GM12878 (cell line): ENCODE measurements at regions not wholly inside any gene's neighbourhood (a gene's known extent, or its start where the extent isn't known, plus 50 kb on each side); places are given as distances from the start of the nearest gene placed in this dataset.

Source experiments
- ATAC-seq: fragments of 200-7000 bp; cut with Tn5 transposase; 3 replicates; pipeline ENCODE4 v1.9.1; 2020; ENCODE audit warnings: mild to moderate bottlenecking, moderate library complexity
- BruUV-seq: library from RNA; stranded (reverse); fragments of 400-500 nt; replicated peaks from 2 replicates; lab custom pipeline; 2021; lab: Mats Ljungman, UMichigan
- CTCF ChIA-PET: fragments of 300-600 bp; sonication (Branson Sonifier 250); formaldehyde crosslinking; extraction: SDS; loops from one replicate; lab custom pipeline; 2021; ENCODE audit warnings: inconsistent platforms; lab: Yijun Ruan, JAX
- POLR2A ChIA-PET: fragments of 350-600 bp; formaldehyde crosslinking; extraction: SDS; loops from one replicate; lab custom pipeline; 2021; ENCODE audit warnings: inconsistent platforms; lab: Charles Lee
- RAD21 ChIA-PET: fragments of 300-600 bp; sonication (Branson Sonifier 250); formaldehyde crosslinking; loops from one replicate; lab custom pipeline; 2023; ENCODE audit warnings: antibody characterized with exemption; ENCODE audit not compliant: unreplicated experiment; lab: Charles Lee
- SMC1A ChIA-PET: fragments of 300-600 bp; sonication (Branson Sonifier 250); formaldehyde crosslinking; loops from one replicate; lab custom pipeline; 2023; ENCODE audit not compliant: unreplicated experiment, uncharacterized antibody; lab: Charles Lee
- DNase-seq: peaks from one replicate; pipeline ENCODE4 v3.0.0-alpha.2; 2011; ENCODE audit warnings: low read depth, low spot score
- FAIRE-seq: peaks from 3 replicates; lab custom pipeline; 2011; peaks lifted over from hg19 to GRCh38; lab: Jason Lieb, UNC
- H2AFZ ChIP-seq: 2 replicates; pipeline ENCODE4 v1.6.0; 2011; ENCODE audit warnings: low read depth, low read length, control low read depth; ENCODE audit not compliant: control insufficient read depth
- H3K27ac ChIP-seq: 2 replicates; pipeline ENCODE4 v1.5.1; 2011; ENCODE audit warnings: control low read depth; ENCODE audit not compliant: control insufficient read depth, insufficient read depth
- H3K27me3 ChIP-seq, 2 experiments: replicated peaks in 1 of 2; 2 replicates each; pipeline versions ENCODE4 v1.6.0 to v1.6.1; 2011; ENCODE audit warnings: low read length in 1 of 2; ENCODE audit not compliant: control insufficient read depth in 2 of 2, insufficient read depth in 2 of 2
- H3K36me3 ChIP-seq, 2 experiments: 2 replicates each; pipeline ENCODE4 v1.5.1; 2011; ENCODE audit warnings: low read length in 1 of 2; ENCODE audit not compliant: control insufficient read depth in 2 of 2, insufficient read depth in 2 of 2
- H3K4me1 ChIP-seq: 2 replicates; pipeline ENCODE4 v1.6.1; 2011; ENCODE audit warnings: mild to moderate bottlenecking, low read length, moderate library complexity, mixed read lengths; ENCODE audit not compliant: control insufficient read depth, insufficient read depth
- H3K4me2 ChIP-seq: 2 replicates; pipeline ENCODE4 v1.6.0; 2011; ENCODE audit warnings: control low read depth; ENCODE audit not compliant: control insufficient read depth, insufficient read depth
- H3K4me3 ChIP-seq: fragments of 200-600 bp; sonication (generic); 2 replicates; pipeline ENCODE4 v1.5.1; 2016
- H3K79me2 ChIP-seq: 2 replicates; pipeline ENCODE4 v1.6.0; 2011; ENCODE audit warnings: low read length; ENCODE audit not compliant: control insufficient read depth, insufficient read depth
- H3K9ac ChIP-seq: 2 replicates; pipeline ENCODE4 v1.8.0; 2011; ENCODE audit warnings: low read length, control low read depth, mixed read lengths; ENCODE audit not compliant: control insufficient read depth, insufficient read depth
- H3K9me3 ChIP-seq: replicated peaks from 3 replicates; pipeline ENCODE4 v1.5.1; 2011; ENCODE audit warnings: mild to moderate bottlenecking, low read length; ENCODE audit not compliant: control insufficient read depth, insufficient read depth
- H4K20me1 ChIP-seq: 2 replicates; pipeline ENCODE4 v1.6.0; 2011; ENCODE audit not compliant: control insufficient read depth, insufficient read depth
- ASH2L ChIP-seq: fragments of 300-600, 200-600 bp; sonication (generic); IDR thresholded peaks from 2 replicates; pipeline ENCODE4 v1.6.1; 2017; ENCODE audit warnings: low read depth, mild to moderate bottlenecking, borderline replicate concordance
- ATF3 ChIP-seq: IDR thresholded peaks from 2 replicates; pipeline ENCODE4 v1.6.1; 2011; ENCODE audit warnings: low read depth, mild to moderate bottlenecking, low read length, moderate library complexity, borderline replicate concordance; ENCODE audit errors: extremely low read depth
- BMI1 ChIP-seq: fragments of 450-650 bp; IDR thresholded peaks from 2 replicates; pipeline ENCODE4 v1.6.1; 2016; ENCODE audit warnings: mild to moderate bottlenecking, moderate library complexity, borderline replicate concordance
- ELK1 ChIP-seq: IDR thresholded peaks from 2 replicates; pipeline ENCODE4 v1.6.1; 2012; ENCODE audit warnings: low read depth, low read length, improper control_type of control experiment
- FOS ChIP-seq: IDR thresholded peaks from 3 replicates; pipeline ENCODE4 v1.6.1; 2011; ENCODE audit warnings: borderline replicate concordance; ENCODE audit not compliant: insufficient read length; ENCODE audit errors: extremely low read depth
- HDGF ChIP-seq: fragments of 450-650 bp; IDR thresholded peaks from 2 replicates; pipeline ENCODE4 v1.6.1; 2016; ENCODE audit warnings: antibody characterized with exemption
- IRF3 ChIP-seq: fragments of 450-650 bp; IDR thresholded peaks from 2 replicates; pipeline ENCODE4 v1.6.1; 2014; ENCODE audit warnings: mild to moderate bottlenecking
- MTA3 ChIP-seq: IDR thresholded peaks from 2 replicates; pipeline ENCODE4 v1.6.1; 2012; ENCODE audit warnings: low read length, inconsistent platforms, borderline replicate concordance
- MXI1 ChIP-seq: fragments of 150-350 bp; IDR thresholded peaks from 2 replicates; pipeline ENCODE4 v1.6.1; 2011; ENCODE audit warnings: low read depth, mild to moderate bottlenecking, inconsistent platforms, low read length, improper control_type of control experiment
- NBN ChIP-seq: fragments of 450-650 bp; IDR thresholded peaks from 2 replicates; pipeline ENCODE4 v1.6.1; 2016
- POLR2A ChIP-seq: IDR thresholded peaks from 2 replicates; pipeline ENCODE4 v1.6.1; 2011; ENCODE audit warnings: low read depth, mild to moderate bottlenecking, low read length
- POU2F2 ChIP-seq: IDR thresholded peaks from 3 replicates; pipeline ENCODE4 v1.6.1; 2011; ENCODE audit warnings: low read depth, mild to moderate bottlenecking, low read length, borderline replicate concordance
- RB1 ChIP-seq: fragments of 450-650 bp; formaldehyde crosslinking; IDR thresholded peaks from 2 replicates; pipeline ENCODE4 v1.6.1; 2017; ENCODE audit warnings: mild to moderate bottlenecking, borderline replicate concordance
- SIN3A ChIP-seq: IDR thresholded peaks from 2 replicates; pipeline ENCODE4 v1.6.1; 2012; ENCODE audit warnings: low read depth, low read length, improper control_type of control experiment
- SPI1 ChIP-seq: IDR thresholded peaks from 2 replicates; pipeline ENCODE4 v1.6.1; 2011; ENCODE audit warnings: low read depth, mild to moderate bottlenecking, low read length, moderate library complexity, borderline replicate concordance; ENCODE audit not compliant: insufficient read depth
- STAT3 ChIP-seq: IDR thresholded peaks from 2 replicates; pipeline ENCODE4 v1.6.1; 2011; ENCODE audit warnings: low read depth, low read length, improper control_type of control experiment
- TAF1 ChIP-seq: IDR thresholded peaks from 2 replicates; pipeline ENCODE4 v1.6.1; 2011; ENCODE audit warnings: mild to moderate bottlenecking, low read depth, low read length, borderline replicate concordance
- WGBS: methylation state at CpG from one replicate; pipeline ENCODE4 v1.1.6; 2016; ENCODE audit warnings: low lambda C conversion rate; ENCODE audit not compliant: insufficient replicate concordance, insufficient coverage; ENCODE audit errors: missing lambda C conversion rate; 5-methylcytosine and 5-hydroxymethylcytosine counted together
- in situ Hi-C: fragments of 300-500 bp; cut with MboI; formaldehyde crosslinking; loops from 9 replicates; pipeline ENCODE4 v1.14.3; 2018; ENCODE audit warnings: mixed read lengths
- intact Hi-C: fragments of 100-400 bp; cut with micrococcal nuclease; formaldehyde crosslinking; loops from one replicate; pipeline ENCODE4 v1.14.2; 2022; ENCODE audit not compliant: unreplicated experiment

GRCh38 chr18:25599443-25599842 is 247.5 kb upstream of the ZNF521 start (continued):
- TF ChIP-seq IRF3 (no peak), ASH2L (no peak), HDGF (no peak)
- TF ChIP-seq, all 136 proteins: peak for 0

GRCh38 chr18:25597476-25597875 is 245.5 kb upstream of the ZNF521 start:
- DNase-seq = no peak
- Histone ChIP-seq H4K20me1 (no peaks in the 10 kb centered on the region), H3K27me3 (no peaks in the 10 kb centered on the region), H3K27ac (no peak overlapping the region), H3K36me3 (no peaks in the 10 kb centered on the region), H3K9me3 (no peaks in the 10 kb centered on the region), H3K4me1 (no peaks in the 10 kb centered on the region), H3K4me3 (no peak overlapping the region), H3K79me2 (no peaks in the 10 kb centered on the region), H3K9ac (no peak overlapping the region), H3K4me2 (no peak overlapping the region), H2AFZ (no peak overlapping the region)
- RAD21 ChIA-PET = no interaction called here
- 43% methylated on average over 9 of the region's 9 CpGs for WGBS
- intact Hi-C loops (no loop called here), in situ Hi-C loops (no loop called here)
- no peak for ATAC-seq
- CTCF ChIA-PET = no interaction called here
- FAIRE-seq = no peak
- no peak for TF ChIP-seq ELK1
- no peak for TF ChIP-seq RB1
- no peak for TF ChIP-seq NBN
- no peak for TF ChIP-seq MXI1
- no peak for TF ChIP-seq SIN3A
- TF ChIP-seq POLR2A = no peak
- no peak for TF ChIP-seq STAT3
- TF ChIP-seq ATF3 = no peak
- TF ChIP-seq SPI1 = no peak
- no peak for TF ChIP-seq POU2F2
- no peak for TF ChIP-seq TAF1
- TF ChIP-seq HDGF = no peak
- no peak for TF ChIP-seq BMI1
- no peak for TF ChIP-seq FOS
- TF ChIP-seq MTA3 = no peak
- SMC1A ChIA-PET = no interaction called here
- POLR2A ChIA-PET = no interaction called here
- BruUV-seq = no TSS peak
